ENCODE measurements at regions not wholly inside any gene's neighbourhood (a gene's known extent, or its start where the extent isn't known, plus 50 kb on each side); places are given as distances from the start of the nearest gene placed in this dataset.
"Not testable (repeated sequence)": the region's sequence is repeated elsewhere in the genome, so short reads cannot be mapped to it uniquely, and the experiment has no call there.

DNA sequence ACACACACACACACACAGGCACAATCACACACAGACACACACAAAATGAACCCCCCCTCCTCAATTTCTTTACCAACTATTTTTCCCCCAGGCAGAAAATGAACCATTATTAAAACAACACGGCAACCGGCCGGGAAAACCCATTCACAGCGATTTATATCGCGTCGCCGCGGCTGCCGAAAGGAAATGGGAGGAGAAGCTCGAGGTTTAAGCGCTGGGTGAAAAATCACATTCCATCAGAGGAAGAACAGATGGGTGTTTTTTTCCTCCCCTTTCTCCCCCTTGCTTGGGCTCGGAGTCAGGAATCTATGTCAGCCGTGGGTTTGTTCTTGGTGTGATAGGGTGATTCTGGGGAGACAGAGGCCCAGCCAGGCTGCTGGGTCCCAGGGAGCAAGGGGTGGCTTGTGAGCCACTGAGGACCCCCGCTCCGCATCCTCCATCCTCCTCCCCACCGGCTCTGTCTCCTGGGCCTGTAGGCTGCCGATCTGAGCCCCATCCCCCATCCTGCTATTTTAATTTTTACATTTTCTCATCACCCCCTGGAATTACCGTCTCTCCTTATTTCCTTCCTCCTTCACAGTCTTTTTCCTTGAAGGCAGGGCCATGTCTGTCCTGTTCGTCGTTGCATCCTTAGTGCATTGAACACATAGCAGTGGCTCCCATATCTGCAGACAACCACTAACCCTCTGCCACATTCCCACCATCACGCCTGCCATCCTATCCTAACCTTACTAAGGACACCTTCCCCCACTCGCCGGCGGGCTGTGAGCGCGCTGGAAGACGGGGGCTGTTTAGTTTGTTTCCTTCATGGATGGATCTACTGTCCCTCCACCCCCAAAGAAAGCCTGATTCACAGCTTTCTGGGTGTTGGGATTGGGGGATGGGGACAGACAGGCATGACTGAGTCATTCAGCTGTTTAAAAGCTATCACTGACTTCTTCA is 137.7 kb downstream of the CRLF3 start:
- not testable (repeated sequence) for DNase-seq (ENCODE audit: low read depth in 2 of 2)

DNA sequence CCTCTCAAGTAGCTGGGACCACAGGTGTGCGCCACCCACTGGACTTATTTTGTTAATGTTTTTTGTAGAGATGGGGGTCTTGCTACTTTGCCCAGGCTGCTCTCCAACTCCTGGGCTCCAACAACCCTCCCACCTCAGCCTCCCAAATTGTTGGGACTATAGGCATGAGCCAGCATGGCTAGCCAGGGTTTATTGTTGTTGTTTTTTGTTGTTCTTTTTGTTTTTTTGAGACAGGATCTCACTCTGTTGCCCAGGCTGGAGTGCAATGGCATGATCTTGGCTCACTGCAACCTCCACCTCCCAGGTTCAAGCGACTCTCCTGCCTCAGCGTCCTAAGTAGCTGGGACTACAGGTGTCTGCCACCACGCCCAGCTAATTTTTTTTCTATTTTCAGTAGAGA is 142.2 kb downstream of the CRLF3 start:
- not testable (repeated sequence) for DNase-seq (ENCODE audit: low read depth in 2 of 2)

DNA sequence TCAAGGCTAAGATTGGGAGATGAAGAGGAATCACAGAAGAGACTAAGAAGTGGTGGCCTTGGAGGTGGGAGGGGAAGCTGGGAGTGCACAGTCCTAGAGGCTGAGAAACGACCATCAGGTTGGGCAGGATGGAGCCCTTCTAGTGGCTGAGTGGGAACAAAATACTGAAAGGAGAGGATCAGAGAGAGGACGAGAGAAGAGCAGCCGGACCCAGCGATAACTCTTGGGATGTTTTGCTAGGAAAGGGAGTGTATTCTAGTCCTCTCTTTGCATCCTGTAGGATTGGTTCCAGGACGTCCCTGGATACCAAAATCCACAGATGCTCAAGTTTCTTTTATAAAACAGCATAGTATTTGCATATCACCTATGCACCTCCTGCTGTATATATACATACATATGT is 143.8 kb downstream of the CRLF3 start:
- DNase-seq (ENCODE audit: low read depth in 2 of 2): not testable (repeated sequence)

DNA sequence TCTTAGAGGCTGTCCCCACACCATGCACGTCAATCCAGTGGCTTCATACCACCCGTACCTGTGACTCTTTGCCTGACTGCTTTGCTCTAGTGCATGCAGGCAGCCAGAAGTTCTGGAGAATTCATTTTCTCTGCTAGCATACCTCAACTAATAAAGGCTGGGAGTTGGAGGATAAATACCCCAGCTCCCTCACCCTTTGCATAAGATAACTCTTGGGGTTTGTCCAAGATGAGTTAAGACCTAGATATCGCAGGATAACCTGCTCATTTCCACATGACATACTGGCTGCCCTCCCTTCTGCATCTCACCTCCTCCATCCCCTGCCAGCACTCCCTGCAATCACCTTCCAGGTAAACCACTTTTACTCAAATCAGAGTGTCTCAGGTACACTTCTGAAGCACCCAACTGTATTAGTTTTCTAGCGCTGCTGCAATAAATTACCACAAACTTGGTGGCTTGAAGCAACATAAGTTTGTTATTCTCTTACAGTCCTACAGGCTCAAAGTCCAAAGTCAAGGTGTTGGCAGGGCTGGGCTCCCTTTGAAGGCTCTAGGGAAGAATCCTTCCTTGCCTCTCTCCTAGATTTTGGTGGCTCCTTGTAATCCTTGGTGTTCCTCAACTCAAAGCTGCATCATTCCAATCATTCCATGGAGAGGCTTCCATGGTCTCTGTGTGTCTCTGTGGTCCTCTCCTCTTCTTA is 146.8 kb downstream of the CRLF3 start:
- DNase-seq (ENCODE audit: low read depth in 2 of 2): no peak

DNA sequence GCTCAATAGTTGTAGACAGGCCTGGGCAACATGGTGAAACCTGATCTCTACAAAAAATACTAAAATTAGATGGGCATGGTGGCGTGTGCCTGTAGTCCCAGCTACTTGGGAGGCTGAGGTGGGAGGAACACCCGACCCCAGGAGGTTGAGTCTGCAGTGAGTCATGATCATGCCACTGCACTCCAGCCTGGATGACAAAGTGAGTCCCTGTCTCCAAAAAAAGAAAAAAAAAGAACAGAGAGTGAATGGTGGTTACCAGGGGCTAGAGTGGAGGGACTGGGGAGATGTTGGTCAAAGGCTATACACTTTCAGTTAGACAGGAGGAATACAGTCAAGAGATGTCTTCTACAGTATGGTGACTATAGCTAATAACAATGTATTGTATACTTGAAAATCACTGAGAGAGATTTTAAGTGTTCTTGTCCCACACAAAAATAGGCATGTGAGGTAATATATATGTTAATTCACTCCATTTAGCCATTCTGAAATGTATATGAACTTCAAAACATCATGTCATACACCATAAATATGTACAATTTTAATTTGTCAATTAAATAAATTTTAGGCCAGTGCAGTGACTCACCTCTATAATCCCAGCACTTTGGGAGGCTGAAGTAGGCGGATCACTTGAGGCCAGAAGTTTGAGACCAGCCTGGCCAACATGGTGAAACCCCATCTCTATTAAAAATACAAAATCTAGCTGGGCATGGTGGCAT is 148.6 kb downstream of the CRLF3 start:
- DNase-seq (ENCODE audit: low read depth in 2 of 2): not testable (repeated sequence)

DNA sequence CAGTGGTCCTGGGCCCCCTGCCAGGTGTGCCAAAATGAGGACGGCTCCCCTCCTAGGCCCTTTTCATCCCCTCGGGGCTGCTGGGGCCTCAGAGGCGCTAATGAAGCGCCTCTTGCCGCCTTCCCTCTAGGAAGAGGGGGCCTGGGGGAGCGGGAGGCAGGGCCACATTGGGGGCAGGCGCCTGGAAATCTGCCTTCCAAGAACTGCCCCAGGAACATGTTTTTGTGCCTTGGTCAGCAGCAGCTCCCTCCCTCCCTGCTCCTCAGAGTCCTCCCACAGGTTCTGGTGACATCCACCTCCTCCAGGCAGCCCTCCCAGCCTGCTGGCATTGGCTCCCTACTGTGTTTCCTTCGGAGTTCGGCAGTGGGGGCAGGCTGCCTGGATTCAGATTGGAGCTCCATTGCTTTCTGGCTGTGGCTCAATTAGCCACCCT is 155.3 kb downstream of the CRLF3 start:
- not testable (repeated sequence) for DNase-seq (ENCODE audit: low read depth in 2 of 2)

DNA sequence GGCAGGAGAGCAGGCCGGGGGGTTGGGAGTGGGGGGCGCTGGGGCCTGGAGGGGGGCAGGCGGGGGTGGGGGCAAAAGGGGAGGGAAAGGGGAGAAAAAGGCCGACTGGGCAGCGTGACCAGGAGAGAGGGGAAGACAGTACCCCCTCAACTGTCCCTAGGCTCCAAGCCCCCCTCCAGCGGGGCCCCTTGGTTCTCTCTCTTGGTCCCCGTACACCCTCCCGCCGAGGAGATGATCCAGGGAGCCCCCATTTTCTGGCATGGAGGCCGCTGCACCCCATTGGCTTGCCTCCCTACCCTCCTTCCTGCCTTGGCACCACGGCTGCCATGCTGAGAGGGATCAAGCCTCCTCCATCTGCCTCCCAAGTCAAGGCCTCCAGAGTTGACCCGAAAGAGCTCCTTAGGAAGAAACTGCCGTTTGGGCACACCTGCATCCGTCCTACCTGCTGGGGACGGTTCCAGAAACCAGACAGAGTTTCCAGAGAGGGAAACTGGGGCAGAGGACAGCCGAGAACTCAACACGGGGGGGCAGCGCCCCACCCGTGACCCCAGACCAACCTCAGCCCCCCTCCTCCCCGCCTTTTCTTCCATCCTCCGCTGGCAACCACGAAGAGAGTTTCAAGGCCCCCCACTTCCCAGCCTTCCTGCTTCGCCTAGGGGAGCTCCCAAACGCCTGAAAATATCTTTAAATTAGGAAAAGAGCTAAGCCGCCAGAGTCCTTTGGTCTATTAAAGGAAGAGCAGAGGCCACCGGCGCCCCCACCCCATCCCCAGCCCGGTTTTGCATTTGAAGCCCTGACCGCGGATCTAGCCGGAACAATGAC is 155.9 kb downstream of the CRLF3 start:
- not testable (repeated sequence) for DNase-seq (ENCODE audit: low read depth in 2 of 2)

DNA sequence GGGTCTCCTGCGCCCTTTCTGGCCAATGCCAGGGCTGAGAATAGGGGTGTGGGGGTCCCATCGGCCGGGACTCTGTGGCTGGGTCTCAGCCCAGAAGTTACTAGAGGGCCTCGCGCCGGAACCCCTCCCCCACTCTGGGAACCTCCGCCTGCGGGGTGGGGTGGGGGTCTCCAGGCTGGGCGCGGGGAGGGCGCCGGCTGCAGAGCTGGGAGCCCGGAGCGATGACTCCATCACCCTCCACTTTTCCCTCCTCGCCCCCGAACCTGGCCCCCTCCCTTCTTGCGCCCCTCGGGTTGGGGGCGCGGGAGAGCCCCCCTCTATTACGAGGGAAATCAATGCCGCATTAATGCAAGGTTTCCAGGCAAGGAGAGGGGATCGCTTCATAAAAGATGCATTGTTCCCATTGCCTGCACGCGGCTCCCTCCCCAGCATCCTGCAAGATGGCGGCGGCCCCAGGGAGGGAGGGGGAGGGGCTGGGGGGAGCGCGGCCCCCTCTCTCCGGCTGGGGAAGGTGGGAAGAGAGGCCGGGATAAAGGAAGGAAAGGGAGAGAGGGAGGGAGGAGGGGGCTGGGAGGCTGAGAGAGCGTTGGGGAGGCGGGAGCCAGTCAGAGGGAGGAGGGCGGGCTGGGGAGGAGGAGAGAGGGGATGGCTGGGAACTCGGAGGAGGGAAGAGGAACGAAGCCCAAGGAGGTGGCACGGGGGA is 156.7 kb downstream of the CRLF3 start:
- not testable (repeated sequence) for DNase-seq (ENCODE audit: low read depth in 2 of 2)

DNA sequence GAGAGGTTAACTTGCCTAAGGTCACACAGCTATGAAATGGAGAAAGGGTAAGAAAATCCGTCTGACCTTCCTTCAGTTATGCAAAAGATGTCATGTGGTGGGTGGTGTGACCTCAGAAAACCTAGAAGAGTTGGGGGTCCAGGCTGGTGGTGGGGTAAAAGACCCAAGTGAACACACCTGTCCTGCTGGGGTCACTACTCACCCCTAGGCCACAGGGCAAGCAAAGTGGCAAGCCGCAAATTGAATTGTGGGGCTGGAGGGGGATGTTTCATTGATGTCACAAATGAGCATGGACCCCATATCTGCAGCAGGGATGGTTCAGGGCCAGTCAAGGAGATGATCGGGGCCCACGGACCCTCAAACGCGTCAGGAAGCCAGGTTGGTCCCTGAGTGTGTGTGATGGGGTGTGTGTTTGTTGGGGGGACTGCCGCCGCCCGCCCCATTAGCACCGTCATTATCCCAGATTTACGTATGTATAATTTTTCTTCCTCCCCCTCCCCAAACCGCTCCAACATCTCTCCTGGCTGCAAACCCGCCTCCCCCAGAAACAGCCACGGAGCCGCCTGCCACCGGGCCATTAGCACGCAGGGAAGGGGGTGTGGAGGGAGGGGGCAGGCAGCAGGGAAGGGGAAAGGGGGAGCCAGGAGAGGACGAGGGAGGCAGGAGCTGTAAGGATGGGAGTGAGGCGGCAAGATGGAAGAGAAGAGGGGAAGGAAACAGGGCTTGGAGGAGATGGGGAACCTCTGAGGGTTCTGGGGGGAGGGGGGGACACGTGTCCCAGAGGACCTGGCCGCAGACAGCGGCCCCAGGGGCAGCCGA is 157.4 kb downstream of the CRLF3 start:
- DNase-seq (ENCODE audit: low read depth in 2 of 2): not testable (repeated sequence)

DNA sequence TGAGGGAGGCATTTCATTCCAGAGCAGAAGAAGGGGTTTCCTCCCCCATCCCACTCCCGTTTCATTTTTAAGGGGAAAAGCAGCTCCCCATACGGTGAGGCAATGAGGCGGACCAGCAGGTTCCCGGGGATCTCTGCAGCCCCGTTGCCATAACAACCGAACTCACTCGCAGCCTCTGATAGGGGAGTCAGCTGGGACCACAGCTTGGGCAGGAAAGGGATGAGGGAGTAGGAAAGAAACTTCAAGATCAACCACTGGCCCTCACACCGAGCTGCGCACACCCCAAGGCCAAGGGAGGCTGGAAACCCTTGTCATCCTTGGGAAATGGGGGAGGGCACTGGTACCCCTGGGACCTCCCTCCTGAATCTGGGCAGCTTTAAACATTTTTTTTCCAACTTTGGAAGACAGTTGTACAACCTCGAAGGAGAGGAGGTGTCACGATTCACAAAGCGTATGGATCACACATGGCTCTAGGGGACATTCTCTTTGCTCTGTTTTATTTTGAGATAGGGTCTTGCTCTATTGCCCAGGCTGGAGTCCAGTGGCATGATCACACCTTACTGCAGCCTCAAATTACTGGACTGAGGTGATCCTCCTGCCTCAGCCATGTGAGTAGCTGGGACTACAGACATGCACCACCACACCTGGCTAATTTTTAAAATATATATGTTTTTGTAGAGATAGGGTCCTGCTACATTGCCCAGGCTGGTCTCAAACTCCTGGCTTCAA is 160.6 kb downstream of the CRLF3 start:
- DNase-seq (ENCODE audit: low read depth in 2 of 2): not testable (repeated sequence)

DNA sequence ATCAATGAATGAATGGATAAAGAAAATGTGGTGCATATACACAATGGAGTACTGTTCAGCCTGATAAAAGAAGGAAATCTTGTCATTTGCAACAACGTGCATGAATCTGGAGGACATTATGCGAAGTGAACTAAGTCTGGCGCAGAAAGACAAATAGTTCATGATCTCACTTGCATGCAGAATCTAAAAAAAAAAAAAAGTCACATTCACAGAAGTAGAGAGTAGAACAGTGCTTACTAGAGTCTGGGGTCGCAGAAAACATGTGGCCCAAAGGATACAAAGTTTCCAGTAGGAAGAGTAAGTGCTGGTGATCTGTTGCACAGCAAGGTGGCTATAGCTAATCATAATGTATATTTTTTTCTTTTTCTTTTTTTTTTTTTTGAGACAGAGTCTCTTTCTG is 167.3 kb downstream of the CRLF3 start:
- DNase-seq (ENCODE audit: low read depth in 2 of 2): not testable (repeated sequence)

DNA sequence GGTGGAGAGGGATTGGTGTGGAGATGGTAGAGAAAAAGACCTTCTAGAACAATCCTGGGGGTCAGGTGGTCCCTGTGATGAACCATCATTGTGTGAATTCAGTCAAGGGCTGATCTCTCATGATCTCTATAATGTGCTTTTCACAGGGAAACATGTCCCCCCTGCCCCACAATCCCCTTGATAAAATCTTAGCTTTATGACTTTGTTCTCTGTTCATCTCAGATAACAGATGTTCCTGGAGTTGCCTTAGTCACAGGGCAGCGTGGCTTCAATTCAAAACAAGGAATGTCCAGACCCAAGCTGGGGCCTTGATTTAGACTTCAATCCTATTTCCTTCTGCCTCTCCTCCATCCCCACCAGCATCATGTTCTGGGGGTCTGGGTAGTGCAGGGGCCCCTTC is 171.5 kb downstream of the CRLF3 start:
- DNase-seq (ENCODE audit: low read depth in 2 of 2): not testable (repeated sequence)

DNA sequence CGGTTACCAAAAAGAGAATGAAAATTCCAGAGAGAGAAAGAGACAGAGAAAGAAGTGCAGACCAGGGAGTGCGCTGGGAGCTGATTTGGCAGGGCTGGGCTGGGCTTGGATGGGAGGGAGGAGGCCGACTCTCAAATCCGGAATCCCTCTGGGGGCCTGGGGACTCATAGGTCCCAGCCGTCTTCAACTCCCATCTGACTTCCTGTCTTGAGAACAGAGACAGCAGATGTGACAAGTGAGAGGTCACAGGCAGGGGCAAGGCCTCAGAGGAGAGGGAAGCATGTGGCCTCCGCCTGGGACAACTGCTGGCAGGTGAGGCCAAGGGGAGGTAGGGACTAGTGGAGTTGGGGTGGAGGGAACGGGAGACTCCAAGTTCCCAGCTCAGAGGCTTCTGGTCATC is 172.9 kb downstream of the GOSR1 start:
- DNase-seq (ENCODE audit: low read depth in 2 of 2): not testable (repeated sequence)

DNA sequence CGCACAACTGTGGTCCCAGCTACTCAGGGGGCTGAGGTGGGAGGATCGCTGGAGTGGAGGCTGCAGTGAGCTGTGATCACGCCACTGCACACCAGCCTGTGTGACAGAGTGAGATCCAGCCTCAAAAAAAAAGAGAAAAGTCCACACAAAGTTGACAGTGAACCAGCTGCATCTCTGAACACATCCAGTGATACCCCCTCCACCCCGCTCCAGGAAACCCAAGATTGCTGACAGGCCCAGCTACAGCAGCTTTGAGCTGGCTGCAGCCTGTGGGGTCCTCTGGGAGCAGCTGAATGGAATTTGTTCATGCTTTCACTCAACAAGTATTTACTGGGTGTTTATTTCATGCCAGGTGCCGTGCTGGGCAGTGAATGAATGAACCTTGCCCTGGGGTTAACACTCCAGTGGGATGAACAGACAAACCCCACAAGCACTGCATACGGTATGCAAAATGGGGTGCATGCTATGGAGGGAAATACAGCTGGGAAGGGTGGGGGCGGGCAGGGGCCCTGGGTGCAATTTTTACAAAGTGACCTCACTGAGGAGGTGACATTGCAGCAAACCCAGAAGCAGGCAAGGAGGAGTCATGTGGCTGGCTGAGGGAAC is 170.9 kb downstream of the GOSR1 start:
- DNase-seq (ENCODE audit: low read depth in 2 of 2): not testable (repeated sequence)

DNA sequence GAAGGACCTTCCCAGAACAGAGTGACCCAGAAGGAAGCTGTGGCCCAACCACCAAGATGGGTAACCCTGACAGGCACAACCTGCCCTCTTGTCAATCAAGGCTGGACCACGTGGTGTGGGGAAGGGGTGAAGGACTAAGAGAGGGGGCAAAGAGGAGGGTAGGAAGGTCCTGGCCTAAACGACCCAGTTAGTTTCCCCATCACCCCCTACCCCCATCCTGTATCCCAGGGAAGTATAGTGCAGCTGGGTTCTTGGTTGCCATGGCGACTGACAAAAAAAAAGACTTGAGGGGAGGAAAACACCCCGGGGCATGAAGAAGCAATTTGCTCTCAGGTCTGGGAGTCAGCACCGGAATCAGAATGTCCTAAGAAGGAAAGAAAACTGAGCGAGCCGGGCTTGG is 168.7 kb downstream of the GOSR1 start:
- DNase-seq (ENCODE audit: low read depth in 2 of 2): not testable (repeated sequence)

DNA sequence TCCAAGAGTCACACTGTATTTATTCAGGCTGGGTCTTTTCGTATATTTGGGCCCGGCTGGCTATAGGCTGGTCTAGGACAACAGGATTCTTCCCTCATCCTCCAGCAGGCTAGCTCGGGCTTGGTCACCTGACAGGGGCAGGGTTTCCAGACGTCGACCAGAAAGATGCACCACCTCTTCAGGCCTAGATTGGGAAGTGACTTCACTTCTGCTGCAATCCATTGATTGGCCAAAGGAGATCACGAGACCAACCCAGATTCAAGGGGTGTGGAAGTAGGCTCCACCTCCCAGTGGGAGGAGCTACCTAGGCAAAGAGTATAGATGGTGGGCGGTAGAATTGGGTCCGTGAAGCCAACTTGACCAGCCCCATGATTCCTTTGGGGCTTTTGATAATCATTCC is 167.5 kb downstream of the GOSR1 start:
- not testable (repeated sequence) for DNase-seq (ENCODE audit: low read depth in 2 of 2)

DNA sequence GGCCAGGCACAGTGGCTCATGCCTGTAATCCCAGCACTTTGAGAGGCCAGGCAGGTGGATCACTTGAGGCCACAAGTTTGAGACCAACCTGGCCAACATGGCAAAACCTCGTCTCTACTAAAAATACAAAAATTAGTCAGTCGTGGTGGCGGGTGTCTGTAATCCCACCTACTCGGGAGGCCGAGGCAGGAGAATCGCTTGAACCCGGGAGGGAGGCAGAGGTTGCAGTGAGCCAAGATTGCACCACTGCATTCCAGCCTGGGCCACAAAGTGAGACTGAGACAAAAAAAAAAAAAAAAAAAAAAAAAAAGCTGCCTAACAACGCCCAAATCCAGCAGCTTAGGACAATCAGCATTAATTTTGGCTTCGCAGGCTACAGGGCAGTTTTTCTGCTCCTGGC is 167.1 kb downstream of the GOSR1 start:
- not testable (repeated sequence) for DNase-seq (ENCODE audit: low read depth in 2 of 2)

DNA sequence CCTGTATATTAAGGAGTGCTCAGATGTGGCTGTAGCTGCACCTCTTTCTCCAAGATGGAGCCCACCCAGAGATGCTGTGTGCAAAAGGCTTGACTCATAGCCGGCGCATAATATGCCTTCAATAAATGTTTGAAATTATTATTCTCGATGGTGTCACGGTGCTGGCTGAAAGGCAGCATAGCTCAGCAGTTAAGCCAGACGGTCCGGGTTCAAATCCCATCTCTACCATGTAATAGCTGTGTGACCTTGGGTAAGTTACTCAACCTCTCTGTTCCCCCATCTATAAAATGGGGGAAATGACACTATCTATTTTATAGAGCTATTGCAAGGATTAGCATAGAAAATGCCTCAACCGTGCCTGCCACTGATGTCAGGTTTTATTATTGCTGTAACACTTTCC is 164.2 kb downstream of the GOSR1 start:
- DNase-seq (ENCODE audit: low read depth in 2 of 2): not testable (repeated sequence)

DNA sequence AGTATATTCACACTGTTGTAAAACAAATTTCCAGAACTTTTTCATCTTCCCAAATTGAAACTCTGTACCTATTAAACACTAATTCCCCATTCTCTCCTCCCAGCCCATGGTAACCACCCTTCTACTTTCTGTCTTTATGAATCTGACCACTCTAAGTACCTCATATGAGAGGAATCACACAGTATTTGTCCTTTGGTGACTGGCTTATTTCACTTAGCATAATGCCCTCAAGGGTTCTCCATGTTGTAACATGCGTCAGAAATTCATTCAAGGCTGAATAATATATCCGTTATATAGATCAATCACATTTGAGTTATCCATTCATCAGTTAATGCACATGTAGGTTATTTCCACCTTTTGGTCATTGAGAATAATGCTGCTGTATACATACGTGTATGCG is 162.2 kb downstream of the GOSR1 start:
- not testable (repeated sequence) for DNase-seq (ENCODE audit: low read depth in 2 of 2)

Data from stimulated activated CD8-positive, alpha-beta memory T cell treated with anti-CD3 and anti-CD28 coated beads, Interleukin-15, amount 100 ng/mL, for 4 hours (primary cell).